IMR-90 (cell line): ENCODE measurements at regions not wholly inside any gene's neighbourhood (a gene's known extent, or its start where the extent isn't known, plus 50 kb on each side); places are given as distances from the start of the nearest gene placed in this dataset.

Source experiments
- POLR2A ChIP-seq: IDR thresholded peaks from 2 replicates; pipeline ENCODE4 v1.6.1; 2012; ENCODE audit warnings: mild to moderate bottlenecking, low read depth, low read length
- RCOR1 ChIP-seq: IDR thresholded peaks from 2 replicates; pipeline ENCODE4 v1.6.1; 2012; ENCODE audit warnings: mild to moderate bottlenecking, low read length, improper control_type of control experiment; ENCODE audit not compliant: insufficient replicate concordance
- TF ChIP-seq, protein P1 (sequence below): conservative IDR thresholded peaks from 2 replicates; pipeline ENCODE4 v1.5.1; 2012; ENCODE audit warnings: mild to moderate bottlenecking, low read depth, low read length, improper control_type of control experiment

DNA sequence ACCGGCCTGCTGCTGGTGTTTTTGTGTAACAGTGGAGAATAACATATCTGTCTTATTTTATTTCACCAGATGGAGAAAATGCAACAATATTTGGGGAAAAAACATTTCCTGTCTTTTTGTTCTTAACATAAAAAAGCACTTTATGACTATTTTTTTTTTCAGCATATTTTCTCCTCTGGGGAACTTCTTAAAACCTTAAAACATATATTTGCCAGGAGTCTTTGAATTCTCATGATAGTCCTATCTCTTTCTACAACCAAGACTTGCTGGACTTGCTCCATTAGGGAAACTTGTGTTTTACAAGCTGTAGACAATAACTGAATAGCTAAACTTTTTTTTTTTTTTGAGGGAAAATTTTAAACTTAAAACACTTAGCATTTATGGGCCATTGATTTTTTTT, 98.6 kb upstream of the PRDM1 start:
- TF ChIP-seq, protein P1, sequence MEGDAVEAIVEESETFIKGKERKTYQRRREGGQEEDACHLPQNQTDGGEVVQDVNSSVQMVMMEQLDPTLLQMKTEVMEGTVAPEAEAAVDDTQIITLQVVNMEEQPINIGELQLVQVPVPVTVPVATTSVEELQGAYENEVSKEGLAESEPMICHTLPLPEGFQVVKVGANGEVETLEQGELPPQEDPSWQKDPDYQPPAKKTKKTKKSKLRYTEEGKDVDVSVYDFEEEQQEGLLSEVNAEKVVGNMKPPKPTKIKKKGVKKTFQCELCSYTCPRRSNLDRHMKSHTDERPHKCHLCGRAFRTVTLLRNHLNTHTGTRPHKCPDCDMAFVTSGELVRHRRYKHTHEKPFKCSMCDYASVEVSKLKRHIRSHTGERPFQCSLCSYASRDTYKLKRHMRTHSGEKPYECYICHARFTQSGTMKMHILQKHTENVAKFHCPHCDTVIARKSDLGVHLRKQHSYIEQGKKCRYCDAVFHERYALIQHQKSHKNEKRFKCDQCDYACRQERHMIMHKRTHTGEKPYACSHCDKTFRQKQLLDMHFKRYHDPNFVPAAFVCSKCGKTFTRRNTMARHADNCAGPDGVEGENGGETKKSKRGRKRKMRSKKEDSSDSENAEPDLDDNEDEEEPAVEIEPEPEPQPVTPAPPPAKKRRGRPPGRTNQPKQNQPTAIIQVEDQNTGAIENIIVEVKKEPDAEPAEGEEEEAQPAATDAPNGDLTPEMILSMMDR = no peak
- TF ChIP-seq RCOR1 (no peak), POLR2A (no peak)
